Endodermal cell (in vitro differentiated cells): ENCODE measurements at regions not wholly inside any gene's neighbourhood (a gene's known extent, or its start where the extent isn't known, plus 50 kb on each side); places are given as distances from the start of the nearest gene placed in this dataset.

Source experiments
- DNase-seq: peaks from one replicate; pipeline ENCODE4 v3.0.0-alpha.2; 2017
- H3K27ac ChIP-seq: 2 replicates; pipeline ENCODE4 v1.5.1; 2013; ENCODE audit warnings: mild to moderate bottlenecking, low read depth, low read length, moderate library complexity
- H3K27me3 ChIP-seq: 2 replicates; pipeline ENCODE4 v1.6.1; 2013; ENCODE audit warnings: mild to moderate bottlenecking, low read length, moderate library complexity; ENCODE audit not compliant: insufficient read depth, control insufficient read depth, poor library complexity, severe bottlenecking
- H3K36me3 ChIP-seq: 2 replicates; pipeline ENCODE4 v1.7.0; 2013; ENCODE audit warnings: mild to moderate bottlenecking, low read length, moderate library complexity; ENCODE audit not compliant: control insufficient read depth, insufficient read depth
- H3K4me1 ChIP-seq: one replicate; pipeline ENCODE4 v1.7.0; 2013; ENCODE audit warnings: low read length; ENCODE audit not compliant: control insufficient read depth, insufficient read depth
- H3K4me3 ChIP-seq: 2 replicates; pipeline ENCODE4 v1.5.1; 2013; ENCODE audit warnings: mild to moderate bottlenecking, low read length, moderate library complexity
- H3K9ac ChIP-seq: 2 replicates; pipeline ENCODE4 v1.6.1; 2013; ENCODE audit warnings: mild to moderate bottlenecking, low read length, moderate library complexity; ENCODE audit not compliant: poor library complexity, severe bottlenecking; ENCODE audit errors: extremely low read depth
- H3K9me3 ChIP-seq: 2 replicates; pipeline ENCODE4 v1.6.1; 2013; ENCODE audit warnings: mild to moderate bottlenecking, low read length, moderate library complexity; ENCODE audit not compliant: control insufficient read depth
- H3K27ac Mint-ChIP-seq: 2 replicates; pipeline ENCODE4 v1.8.0; 2020; ENCODE audit warnings: mixed read lengths
- H3K27me3 Mint-ChIP-seq: 2 replicates; pipeline ENCODE4 v1.8.0; 2021; ENCODE audit warnings: mild to moderate bottlenecking, mixed read lengths; ENCODE audit not compliant: insufficient read depth
- H3K36me3 Mint-ChIP-seq: 2 replicates; pipeline ENCODE4 v1.8.0; 2020; ENCODE audit warnings: low read depth, mixed read lengths
- H3K4me1 Mint-ChIP-seq: 2 replicates; pipeline ENCODE4 v1.8.0; 2020; ENCODE audit warnings: mixed read lengths
- H3K4me3 Mint-ChIP-seq: 2 replicates; pipeline ENCODE4 v1.8.0; 2020; ENCODE audit warnings: mild to moderate bottlenecking, moderate library complexity, mixed read lengths
- H3K9me3 Mint-ChIP-seq: 2 replicates; pipeline ENCODE4 v1.8.0; 2020; ENCODE audit warnings: mild to moderate bottlenecking, mixed read lengths
- WGBS, 2 experiments: methylation state at CpG; one replicate each; pipeline versions ENCODE4 v1.1.5 to v1.1.7; 2013; ENCODE audit warnings: missing lambda C conversion rate in 2 of 2, mixed read lengths in 1 of 2; ENCODE audit not compliant: insufficient coverage in 1 of 2, insufficient read length in 1 of 2; 5-methylcytosine and 5-hydroxymethylcytosine counted together
- TF ChIP-seq, protein P1 (sequence below): fragments of 200-600 bp; sonication (generic); conservative IDR thresholded peaks from 2 replicates; pipeline ENCODE4 v1.5.0; 2021; ENCODE audit warnings: antibody characterized with exemption, mild to moderate bottlenecking

DNA sequence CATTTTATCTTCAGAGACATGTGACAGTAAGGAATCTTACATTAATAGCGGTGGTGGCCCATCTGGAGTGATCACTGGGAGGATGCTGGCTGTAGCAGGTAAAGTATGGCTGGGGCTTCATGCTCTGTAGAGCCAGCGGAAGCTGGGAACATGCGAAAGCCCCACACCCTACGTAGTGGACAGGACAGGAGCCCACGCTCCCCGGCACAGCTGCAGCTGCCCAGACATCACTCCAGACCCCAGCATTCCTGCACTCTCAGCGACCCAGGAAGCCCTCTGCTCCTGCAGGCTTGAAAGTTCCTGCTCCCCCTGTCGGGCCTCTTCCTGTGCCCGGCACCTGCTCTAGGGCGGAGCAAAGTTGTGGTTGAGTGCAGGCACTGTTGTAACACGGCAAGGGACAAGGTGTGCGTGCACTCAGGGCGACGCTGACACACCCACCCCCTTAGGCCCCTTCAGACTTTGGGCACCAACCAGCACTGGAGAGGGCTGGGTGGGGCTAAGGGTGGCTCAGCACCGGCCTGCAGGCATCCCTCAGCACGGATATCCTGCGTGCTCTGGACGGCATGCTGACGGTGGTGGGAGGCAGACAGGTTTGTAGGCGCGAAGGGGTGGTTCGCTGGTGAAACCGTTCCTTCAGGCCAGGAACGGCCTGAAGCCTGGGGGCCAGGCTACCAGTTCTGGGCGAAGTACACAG is 568.3 kb downstream of the FSCB start:
- H3K4me1 Mint-ChIP-seq: no peaks in the 10 kb centered on the region
- no peaks in the 10 kb centered on the region for H3K27me3 Mint-ChIP-seq
- H3K9me3 Mint-ChIP-seq: peaks cover 20% of the 10 kb centered on the region
- 92 to 99% methylated on average over 11 to 25 of the region's 25 CpGs for WGBS, 2 experiments
- no peaks in the 10 kb centered on the region for H3K36me3 Mint-ChIP-seq
- TF ChIP-seq, protein P1, sequence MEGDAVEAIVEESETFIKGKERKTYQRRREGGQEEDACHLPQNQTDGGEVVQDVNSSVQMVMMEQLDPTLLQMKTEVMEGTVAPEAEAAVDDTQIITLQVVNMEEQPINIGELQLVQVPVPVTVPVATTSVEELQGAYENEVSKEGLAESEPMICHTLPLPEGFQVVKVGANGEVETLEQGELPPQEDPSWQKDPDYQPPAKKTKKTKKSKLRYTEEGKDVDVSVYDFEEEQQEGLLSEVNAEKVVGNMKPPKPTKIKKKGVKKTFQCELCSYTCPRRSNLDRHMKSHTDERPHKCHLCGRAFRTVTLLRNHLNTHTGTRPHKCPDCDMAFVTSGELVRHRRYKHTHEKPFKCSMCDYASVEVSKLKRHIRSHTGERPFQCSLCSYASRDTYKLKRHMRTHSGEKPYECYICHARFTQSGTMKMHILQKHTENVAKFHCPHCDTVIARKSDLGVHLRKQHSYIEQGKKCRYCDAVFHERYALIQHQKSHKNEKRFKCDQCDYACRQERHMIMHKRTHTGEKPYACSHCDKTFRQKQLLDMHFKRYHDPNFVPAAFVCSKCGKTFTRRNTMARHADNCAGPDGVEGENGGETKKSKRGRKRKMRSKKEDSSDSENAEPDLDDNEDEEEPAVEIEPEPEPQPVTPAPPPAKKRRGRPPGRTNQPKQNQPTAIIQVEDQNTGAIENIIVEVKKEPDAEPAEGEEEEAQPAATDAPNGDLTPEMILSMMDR: no peak
- Histone ChIP-seq H3K27me3 (no peaks in the 10 kb centered on the region), H3K27ac (no peak overlapping the region), H3K9me3 (peaks cover 6% of the 10 kb centered on the region), H3K9ac (no peak overlapping the region), H3K36me3 (no peaks in the 10 kb centered on the region), H3K4me1 (no peaks in the 10 kb centered on the region), H3K4me3 (no peak overlapping the region)
- no peak overlapping the region for H3K4me3 Mint-ChIP-seq
- no peak for DNase-seq
- H3K27ac Mint-ChIP-seq: no peak overlapping the region

GRCh38 chr14:43937001-43937400 is 570.1 kb downstream of the FSCB start:
- Histone ChIP-seq H3K4me3 (no peak overlapping the region), H3K9me3 (peaks cover 6% of the 10 kb centered on the region), H3K36me3 (no peaks in the 10 kb centered on the region), H3K27ac (no peak overlapping the region), H3K9ac (no peak overlapping the region), H3K4me1 (no peaks in the 10 kb centered on the region), H3K27me3 (no peaks in the 10 kb centered on the region)
- no peaks in the 10 kb centered on the region for H3K36me3 Mint-ChIP-seq
- WGBS, 2 experiments: 90 to 93% methylated on average over 2 of the region's 2 CpGs
- peak; percentile 61 for DNase-seq
- TF ChIP-seq, protein P1: no peak
- no peak overlapping the region for H3K27ac Mint-ChIP-seq
- no peaks in the 10 kb centered on the region for H3K4me1 Mint-ChIP-seq
- no peak overlapping the region for H3K4me3 Mint-ChIP-seq
- no peaks in the 10 kb centered on the region for H3K27me3 Mint-ChIP-seq
- peaks cover 20% of the 10 kb centered on the region for H3K9me3 Mint-ChIP-seq

GRCh38 chr14:43934102-43934501 is 573.0 kb downstream of the FSCB start:
- Histone ChIP-seq H3K9ac (no peak overlapping the region), H3K9me3 (peaks cover 6% of the 10 kb centered on the region), H3K4me3 (no peak overlapping the region), H3K36me3 (no peaks in the 10 kb centered on the region), H3K27ac (no peak overlapping the region), H3K27me3 (no peaks in the 10 kb centered on the region), H3K4me1 (no peaks in the 10 kb centered on the region)
- 60 to 100% methylated on average over 1 of the region's 1 CpG for WGBS, 2 experiments
- Mint-ChIP-seq H3K36me3 (no peaks in the 10 kb centered on the region), H3K4me1 (no peaks in the 10 kb centered on the region), H3K9me3 (peaks cover 20% of the 10 kb centered on the region), H3K4me3 (no peak overlapping the region), H3K27ac (no peak overlapping the region), H3K27me3 (no peaks in the 10 kb centered on the region)
- no peak for DNase-seq
- TF ChIP-seq, protein P1: no peak
